Osteocyte (in vitro differentiated cells): ENCODE measurements at regions not wholly inside any gene's neighbourhood (a gene's known extent, or its start where the extent isn't known, plus 50 kb on each side); places are given as distances from the start of the nearest gene placed in this dataset.

Experiments used
- DNase-seq: peaks from one replicate; pipeline ENCODE4 v3.0.0; 2021; ENCODE audit warnings: mixed read lengths; ENCODE audit not compliant: unreplicated experiment; ENCODE audit errors: extremely low spot score
- H3K27ac Mint-ChIP-seq: one replicate; pipeline ENCODE4 v1.8.0; 2021; ENCODE audit warnings: mild to moderate bottlenecking, mixed read lengths; ENCODE audit not compliant: unreplicated experiment
- H3K27me3 Mint-ChIP-seq: one replicate; pipeline ENCODE4 v1.8.0; 2021; ENCODE audit warnings: mixed read lengths; ENCODE audit not compliant: unreplicated experiment
- H3K36me3 Mint-ChIP-seq: one replicate; pipeline ENCODE4 v1.8.0; 2021; ENCODE audit warnings: mixed read lengths; ENCODE audit not compliant: unreplicated experiment
- H3K4me1 Mint-ChIP-seq: one replicate; pipeline ENCODE4 v1.8.0; 2021; ENCODE audit warnings: mixed read lengths; ENCODE audit not compliant: unreplicated experiment
- H3K4me3 Mint-ChIP-seq: one replicate; pipeline ENCODE4 v1.8.0; 2021; ENCODE audit warnings: mild to moderate bottlenecking, moderate library complexity, mixed read lengths; ENCODE audit not compliant: unreplicated experiment
- H3K9me3 Mint-ChIP-seq: one replicate; pipeline ENCODE4 v1.8.0; 2021; ENCODE audit warnings: mixed read lengths; ENCODE audit not compliant: unreplicated experiment
- TF ChIP-seq, protein P1 (sequence below): fragments of 200-600 bp; sonication (generic); IDR thresholded peaks from 2 replicates; pipeline ENCODE4 v1.5.0; 2021; ENCODE audit warnings: antibody characterized with exemption, mild to moderate bottlenecking, moderate library complexity

DNA sequence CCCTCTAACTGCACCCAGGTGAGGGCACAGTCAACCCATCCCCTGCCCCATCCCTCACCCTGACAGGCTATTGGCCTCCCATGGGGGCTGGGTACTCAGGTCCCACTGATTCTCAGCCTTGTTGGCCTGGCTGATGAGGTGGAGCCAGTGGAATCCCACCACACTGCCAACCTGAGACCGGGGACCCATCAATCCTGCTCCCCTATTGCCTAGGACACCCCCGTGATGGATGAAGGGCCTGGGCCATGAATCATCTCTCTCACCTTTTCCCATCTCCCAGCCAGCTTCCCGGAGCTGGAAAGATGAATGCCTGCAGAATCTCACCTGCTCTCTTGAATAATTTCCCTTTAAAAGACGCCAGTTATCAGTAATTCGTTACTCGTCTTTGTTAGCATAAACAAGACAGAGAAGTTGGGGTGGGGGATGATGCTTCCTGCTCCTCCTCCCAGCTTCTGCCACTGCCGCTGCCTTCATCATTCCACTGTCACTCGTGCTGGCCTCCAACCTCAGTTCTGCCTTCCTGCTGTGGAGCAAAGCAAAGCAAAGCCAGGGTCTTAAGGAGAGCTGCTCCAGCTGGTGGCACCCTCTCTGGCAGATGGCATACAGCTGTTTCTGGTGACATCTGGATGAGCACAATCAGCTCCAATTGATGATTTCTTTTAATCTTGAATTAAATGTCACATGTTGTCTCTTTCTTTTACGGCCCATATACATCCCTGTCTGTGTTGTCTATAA lies 204.0 kb upstream of the NECTIN1 start:
- Mint-ChIP-seq H3K9me3 (no peaks in the 10 kb centered on the region), H3K4me3 (no peak overlapping the region), H3K36me3 (no peaks in the 10 kb centered on the region), H3K27ac (no peak overlapping the region), H3K4me1 (no peaks in the 10 kb centered on the region), H3K27me3 (no peaks in the 10 kb centered on the region)
- TF ChIP-seq, protein P1, sequence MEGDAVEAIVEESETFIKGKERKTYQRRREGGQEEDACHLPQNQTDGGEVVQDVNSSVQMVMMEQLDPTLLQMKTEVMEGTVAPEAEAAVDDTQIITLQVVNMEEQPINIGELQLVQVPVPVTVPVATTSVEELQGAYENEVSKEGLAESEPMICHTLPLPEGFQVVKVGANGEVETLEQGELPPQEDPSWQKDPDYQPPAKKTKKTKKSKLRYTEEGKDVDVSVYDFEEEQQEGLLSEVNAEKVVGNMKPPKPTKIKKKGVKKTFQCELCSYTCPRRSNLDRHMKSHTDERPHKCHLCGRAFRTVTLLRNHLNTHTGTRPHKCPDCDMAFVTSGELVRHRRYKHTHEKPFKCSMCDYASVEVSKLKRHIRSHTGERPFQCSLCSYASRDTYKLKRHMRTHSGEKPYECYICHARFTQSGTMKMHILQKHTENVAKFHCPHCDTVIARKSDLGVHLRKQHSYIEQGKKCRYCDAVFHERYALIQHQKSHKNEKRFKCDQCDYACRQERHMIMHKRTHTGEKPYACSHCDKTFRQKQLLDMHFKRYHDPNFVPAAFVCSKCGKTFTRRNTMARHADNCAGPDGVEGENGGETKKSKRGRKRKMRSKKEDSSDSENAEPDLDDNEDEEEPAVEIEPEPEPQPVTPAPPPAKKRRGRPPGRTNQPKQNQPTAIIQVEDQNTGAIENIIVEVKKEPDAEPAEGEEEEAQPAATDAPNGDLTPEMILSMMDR = no peak
- no peak for DNase-seq

DNA sequence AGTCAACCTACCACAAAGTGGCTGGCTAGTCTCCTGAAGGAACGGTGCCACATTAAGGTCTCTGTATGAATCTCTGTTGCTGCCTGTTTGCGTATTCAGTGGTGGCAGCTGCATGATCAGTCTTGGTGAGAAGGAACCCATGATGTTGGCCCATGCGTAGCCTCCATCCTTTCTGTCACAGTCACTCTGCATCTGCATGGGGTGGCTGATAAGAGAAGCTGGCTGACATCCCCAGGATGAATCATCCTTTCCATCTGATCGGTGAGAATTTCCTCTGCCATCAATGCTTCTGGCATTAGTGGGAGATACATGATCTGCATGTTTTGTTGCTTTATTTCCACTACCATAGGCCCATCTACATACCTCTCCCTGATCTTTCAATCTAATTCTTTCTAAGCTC lies 199.0 kb upstream of the NECTIN1 start:
- DNase-seq = no peak
- peaks cover 3% of the 10 kb centered on the region for H3K27me3 Mint-ChIP-seq
- no peaks in the 10 kb centered on the region for H3K4me1 Mint-ChIP-seq
- no peaks in the 10 kb centered on the region for H3K9me3 Mint-ChIP-seq
- TF ChIP-seq, protein P1 = no peak
- no peak overlapping the region for H3K4me3 Mint-ChIP-seq
- no peak overlapping the region for H3K27ac Mint-ChIP-seq
- no peaks in the 10 kb centered on the region for H3K36me3 Mint-ChIP-seq

DNA sequence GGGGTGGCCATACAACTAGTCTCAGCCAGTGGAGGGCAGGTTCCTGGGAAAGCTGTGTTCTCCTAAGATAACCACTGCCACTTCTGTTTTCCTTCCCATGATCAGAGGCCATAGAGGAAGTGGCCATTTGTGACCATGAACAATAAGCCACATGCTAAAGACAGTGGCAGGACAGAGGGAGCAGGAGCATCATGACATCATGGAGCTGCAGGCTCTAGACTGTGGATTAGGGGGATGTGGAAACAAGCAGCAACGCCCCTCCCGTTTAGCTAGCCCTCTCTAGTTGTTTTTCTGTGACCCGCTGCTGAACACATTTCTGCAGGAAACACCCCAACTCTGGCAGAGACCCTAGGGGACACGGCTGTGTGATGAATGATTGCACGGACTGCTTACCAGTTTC lies 195.0 kb upstream of the NECTIN1 start:
- H3K36me3 Mint-ChIP-seq = no peaks in the 10 kb centered on the region
- H3K27ac Mint-ChIP-seq = no peak overlapping the region
- no peak for DNase-seq
- no peaks in the 10 kb centered on the region for H3K9me3 Mint-ChIP-seq
- no peak overlapping the region for H3K4me3 Mint-ChIP-seq
- peaks cover 14% of the 10 kb centered on the region for H3K27me3 Mint-ChIP-seq
- H3K4me1 Mint-ChIP-seq = no peaks in the 10 kb centered on the region
- TF ChIP-seq, protein P1 = no peak

DNA sequence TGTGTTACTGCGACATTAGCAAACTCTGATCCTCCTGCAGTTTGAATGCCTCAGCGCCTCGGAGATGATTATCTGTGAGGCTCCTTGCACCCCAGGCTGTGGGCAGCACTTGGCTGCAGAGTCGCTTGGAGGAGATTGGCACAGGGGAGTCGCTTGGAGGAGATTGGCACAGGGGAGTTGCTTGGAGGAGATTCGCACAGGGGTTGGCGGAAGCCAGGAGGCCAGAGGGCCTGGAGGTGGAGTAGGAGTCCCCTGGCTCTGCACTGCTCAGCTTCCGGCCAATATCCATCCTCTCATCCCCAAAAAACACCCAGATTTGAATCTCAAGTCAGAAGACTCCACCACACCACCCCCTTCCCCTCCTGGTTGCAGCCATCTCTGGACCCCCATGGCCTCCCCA lies 192.6 kb upstream of the NECTIN1 start:
- DNase-seq = no peak
- H3K4me1 Mint-ChIP-seq = no peaks in the 10 kb centered on the region
- H3K36me3 Mint-ChIP-seq = no peaks in the 10 kb centered on the region
- H3K27ac Mint-ChIP-seq = no peak overlapping the region
- H3K9me3 Mint-ChIP-seq = no peaks in the 10 kb centered on the region
- TF ChIP-seq, protein P1 = no peak
- H3K4me3 Mint-ChIP-seq = no peak overlapping the region
- H3K27me3 Mint-ChIP-seq = peaks cover 15% of the 10 kb centered on the region

DNA sequence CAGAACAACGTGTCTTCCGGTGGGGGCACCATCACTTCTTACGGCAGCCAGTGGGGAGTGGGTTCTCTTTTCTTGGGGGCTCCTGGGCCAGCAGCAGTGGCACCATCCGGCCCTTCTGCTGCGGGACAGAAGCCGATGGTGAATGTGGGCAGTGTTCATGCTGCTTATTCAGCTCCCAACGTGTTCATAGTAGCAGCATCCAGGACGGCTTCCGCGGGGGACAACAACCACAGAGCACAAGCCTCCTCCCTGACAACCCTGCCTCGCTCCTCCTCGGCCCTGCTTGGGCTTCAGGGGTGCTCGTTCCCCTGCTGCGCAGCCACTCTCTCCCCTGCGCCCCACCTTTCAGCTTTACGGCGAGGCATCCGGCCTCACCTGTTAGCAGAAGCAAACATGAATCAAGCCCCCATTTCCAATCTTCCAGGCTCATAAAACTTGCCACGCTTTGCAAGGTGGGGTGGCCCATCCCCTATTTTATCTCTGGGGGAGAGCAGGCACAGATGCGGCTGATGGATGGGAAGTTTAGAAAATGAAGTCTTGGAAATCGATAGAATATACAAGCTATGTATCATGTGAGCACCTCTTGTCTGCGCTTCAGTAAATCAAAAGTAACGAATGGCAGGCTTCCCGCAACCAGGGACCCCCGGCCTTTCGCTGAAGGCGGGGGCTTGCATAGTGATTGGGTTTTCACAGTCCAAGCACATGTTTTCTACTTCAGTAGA lies 191.8 kb upstream of the NECTIN1 start:
- Mint-ChIP-seq H3K9me3 (no peaks in the 10 kb centered on the region), H3K4me3 (no peak overlapping the region), H3K27me3 (peaks cover 15% of the 10 kb centered on the region), H3K27ac (no peak overlapping the region), H3K4me1 (no peaks in the 10 kb centered on the region), H3K36me3 (no peaks in the 10 kb centered on the region)
- DNase-seq = no peak
- TF ChIP-seq, protein P1 = no peak
